Gastrocnemius medialis (tissue), 4 donors: ENCODE measurements at regions not wholly inside any gene's neighbourhood (a gene's known extent, or its start where the extent isn't known, plus 50 kb on each side); places are given as distances from the start of the nearest gene placed in this dataset.

Experiments
- ATAC-seq, 2 donors: fragments of 150-250 bp; one replicate each; pipeline ENCODE4 v1.9.1; 2016
- DNase-seq, 2 donors: peaks; one replicate each; pipeline ENCODE4 v3.0.0-alpha.2; 2019
- H3K27ac ChIP-seq, 4 donors: fragments of 200-600 bp; sonication (generic); 1 replicate in 1 of 4; 2 replicates in 3 of 4; pipeline ENCODE4 v1.5.1; 2016 to 2018; ENCODE audit warnings: mild to moderate bottlenecking in 2 of 4, moderate library complexity in 1 of 4
- H3K27me3 ChIP-seq, 3 donors: fragments of 200-600 bp; sonication (generic) in 2 of 3; 1 replicate in 1 of 3; 2 replicates in 2 of 3; pipeline versions ENCODE4 v1.5.1 to v1.6.0; 2016 to 2019; ENCODE audit warnings: mild to moderate bottlenecking in 1 of 3, moderate library complexity in 1 of 3
- H3K36me3 ChIP-seq, 2 donors: fragments of 200-600 bp; sonication (generic) in 1 of 2; one replicate each; pipeline ENCODE4 v1.5.1; 2017 to 2018
- H3K4me1 ChIP-seq, 2 donors: fragments of 200-600 bp; sonication (generic) in 1 of 2; one replicate each; pipeline ENCODE4 v1.5.1; 2016 to 2017; ENCODE audit warnings: mild to moderate bottlenecking in 2 of 2
- H3K4me3 ChIP-seq, 4 donors: fragments of 200-600 bp; sonication (generic) in 3 of 4; 1 replicate in 1 of 4; 2 replicates in 3 of 4; pipeline ENCODE4 v1.5.1; 2016 to 2019; ENCODE audit warnings: mild to moderate bottlenecking in 2 of 4
- H3K9me3 ChIP-seq, 3 donors: fragments of 200-600 bp; sonication (generic) in 2 of 3; 1 replicate in 1 of 3; 2 replicates in 2 of 3; pipeline ENCODE4 v1.5.1; 2016 to 2019
- CTCF ChIP-seq, 5 experiments: fragments of 450-650 bp in 3 of 5; fragments of 200-600 bp in 2 of 5; sonication (generic) in 2 of 5; IDR thresholded peaks in 4 of 5; conservative IDR thresholded peaks in 1 of 5; 1 replicate in 4 of 5; 2 replicates in 1 of 5; pipeline ENCODE4 v1.5.1; 2016 to 2019; ENCODE audit warnings: antibody characterized with exemption in 5 of 5, mild to moderate bottlenecking in 3 of 5, moderate library complexity in 3 of 5
- POLR2A ChIP-seq, 2 donors: fragments of 450-650 bp; IDR thresholded peaks; one replicate each; pipeline ENCODE4 v1.6.1; 2017; ENCODE audit warnings: antibody characterized with exemption in 2 of 2, mild to moderate bottlenecking in 2 of 2, moderate library complexity in 2 of 2
- in situ Hi-C, 4 donors: fragments of 200-750 bp; cut with MboI; loops; one replicate each; pipeline versions ENCODE4 v1.15.0 to v1.8.0; 2017; ENCODE audit warnings: low sequenced_read_pairs in 4 of 4
- intact Hi-C: fragments of 100-400 bp; cut with DNase I; formaldehyde crosslinking; loops from one replicate; pipeline ENCODE4 v1.15.1; 2023; ENCODE audit warnings: low total_unique reads

GRCh38 chr4:165684177-165684805, 188.7 kb upstream of the TLL1 start:
- TF ChIP-seq CTCF (IDR thresholded peaks at IDR 0.05 in 4 of 5, conservative IDR thresholded peaks at IDR 0.05 in 1 of 5) = no peak
- TF ChIP-seq POLR2A (IDR thresholded peaks at IDR 0.05) = no peak
- intact Hi-C loops = no loop called here
- in situ Hi-C loops = no loop called here
- DNase-seq = no peak
- Histone ChIP-seq H3K27me3 (no peaks in the 10 kb centered on the region), H3K27ac (no peak overlapping the region), H3K36me3 (no peaks in the 10 kb centered on the region), H3K4me1 (no peaks in the 10 kb centered on the region), H3K9me3 (no peaks in the 10 kb centered on the region), H3K4me3 (no peak overlapping the region)
- ATAC-seq = no peak

GRCh38 chr4:165686756-165687155, 186.3 kb upstream of the TLL1 start:
- Histone ChIP-seq H3K27me3 (no peaks in the 10 kb centered on the region), H3K4me3 (no peak overlapping the region), H3K36me3 (no peaks in the 10 kb centered on the region), H3K4me1 (no peaks in the 10 kb centered on the region), H3K9me3 (no peaks in the 10 kb centered on the region), H3K27ac (no peak overlapping the region)
- intact Hi-C loops (no loop called here), in situ Hi-C loops (no loop called here)
- DNase-seq = no peak
- ATAC-seq = no peak
- no peak for TF ChIP-seq POLR2A (IDR thresholded peaks at IDR 0.05)
- no peak for TF ChIP-seq CTCF (IDR thresholded peaks at IDR 0.05 in 4 of 5, conservative IDR thresholded peaks at IDR 0.05 in 1 of 5)

- Histone ChIP-seq H3K4me1 (no peaks in the 10 kb centered on the region), H3K27ac (no peak overlapping the region), H3K4me3 (no peak overlapping the region), H3K36me3 (no peaks in the 10 kb centered on the region), H3K27me3 (no peaks in the 10 kb centered on the region), H3K9me3 (no peaks in the 10 kb centered on the region)
- in situ Hi-C loops = no loop called here
- TF ChIP-seq CTCF (IDR thresholded peaks at IDR 0.05 in 4 of 5, conservative IDR thresholded peaks at IDR 0.05 in 1 of 5) (no peak), POLR2A (IDR thresholded peaks at IDR 0.05) (no peak)
- intact Hi-C loops = no loop called here
- no peak for ATAC-seq
- no peak for DNase-seq
Measured at GRCh38 chr4:165689159-165689558, 183.9 kb upstream of the TLL1 start.

- TF ChIP-seq POLR2A (IDR thresholded peaks at IDR 0.05) (no peak), CTCF (IDR thresholded peaks at IDR 0.05 in 4 of 5, conservative IDR thresholded peaks at IDR 0.05 in 1 of 5) (no peak)
- Histone ChIP-seq H3K27me3 (no peaks in the 10 kb centered on the region), H3K4me3 (no peak overlapping the region), H3K27ac (no peak overlapping the region), H3K36me3 (no peaks in the 10 kb centered on the region), H3K4me1 (no peaks in the 10 kb centered on the region), H3K9me3 (no peaks in the 10 kb centered on the region)
- DNase-seq (no peak), ATAC-seq (no peak)
- in situ Hi-C loops = no loop called here
- intact Hi-C loops = no loop called here
Measured at GRCh38 chr4:165692082-165692481, 181.0 kb upstream of the TLL1 start.

GRCh38 chr4:165698272-165698671, 174.8 kb upstream of the TLL1 start:
- TF ChIP-seq POLR2A (IDR thresholded peaks at IDR 0.05) (no peak), CTCF (IDR thresholded peaks at IDR 0.05 in 4 of 5, conservative IDR thresholded peaks at IDR 0.05 in 1 of 5) (no peak)
- in situ Hi-C loops = no loop called here
- H3K27me3 ChIP-seq = no peaks in the 10 kb centered on the region
- no peak overlapping the region for H3K27ac ChIP-seq
- no peak overlapping the region for H3K4me3 ChIP-seq
- ATAC-seq (no peak), DNase-seq (no peak)
- H3K9me3 ChIP-seq = no peaks in the 10 kb centered on the region
- H3K36me3 ChIP-seq = no peaks in the 10 kb centered on the region
- intact Hi-C loops = no loop called here
- H3K4me1 ChIP-seq = no peaks in the 10 kb centered on the region
